ENCODE measurements at regions not wholly inside any gene's neighbourhood (a gene's known extent, or its start where the extent isn't known, plus 50 kb on each side); places are given as distances from the start of the nearest gene placed in this dataset.

GRCh38 chr12:84134797-84135366 is 777.7 kb downstream of the SLC6A15 start:
- Mint-ChIP-seq H3K4me1 (ENCODE audit: insufficient read depth, unreplicated experiment) (peaks cover 12% of the 10 kb centered on the region), H3K36me3 (ENCODE audit: insufficient read depth, unreplicated experiment) (no peaks in the 10 kb centered on the region), H3K27me3 (ENCODE audit: insufficient read depth, unreplicated experiment) (no peaks in the 10 kb centered on the region), H3K9me3 (ENCODE audit: unreplicated experiment) (no peaks in the 10 kb centered on the region), H3K4me3 (ENCODE audit: unreplicated experiment) (no peak overlapping the region), H3K27ac (ENCODE audit: low read depth, unreplicated experiment) (no peak overlapping the region)
- POLR2A ChIA-PET: no interaction called here
- no TSS peak for BruUV-seq (replicated peaks)
- TF ChIP-seq CTCF (IDR thresholded peaks at IDR 0.05; ENCODE audit: unreplicated experiment): no peak
- DNase-seq (ENCODE audit: unreplicated experiment): no peak
- intact Hi-C loops (cut with micrococcal nuclease): no loop called here
- CTCF ChIA-PET: no interaction called here

- Mint-ChIP-seq H3K27me3 (ENCODE audit: insufficient read depth, unreplicated experiment) (no peaks in the 10 kb centered on the region), H3K27ac (ENCODE audit: low read depth, unreplicated experiment) (no peak overlapping the region), H3K4me3 (ENCODE audit: unreplicated experiment) (no peak overlapping the region), H3K36me3 (ENCODE audit: insufficient read depth, unreplicated experiment) (no peaks in the 10 kb centered on the region), H3K9me3 (ENCODE audit: unreplicated experiment) (no peaks in the 10 kb centered on the region), H3K4me1 (ENCODE audit: insufficient read depth, unreplicated experiment) (peaks cover 4% of the 10 kb centered on the region)
- peak; percentile 40 for DNase-seq (ENCODE audit: unreplicated experiment)
- no TSS peak for BruUV-seq (replicated peaks)
- intact Hi-C loops (cut with micrococcal nuclease): no loop called here
- ChIA-PET CTCF (no interaction called here), POLR2A (interaction anchor here (0.9 kb wide), 1 partner anchor 27 kb away, joined by 3 read pairs; no protein-coding TSS in a partner anchor)
- TF ChIP-seq CTCF (IDR thresholded peaks at IDR 0.05; ENCODE audit: unreplicated experiment): no peak
Observed at GRCh38 chr12:84131076-84131475, 781.5 kb downstream of the SLC6A15 start.

- CTCF ChIA-PET: interaction anchor here (0.6 to 0.9 kb wide), 2 partner anchors 19 to 693 kb away, joined by 3 to 4 read pairs; no protein-coding TSS in a partner anchor
- POLR2A ChIA-PET: interaction anchor here (0.6 kb wide), 1 partner anchor 1255 kb away, joined by 3 read pairs; no protein-coding TSS in a partner anchor
- no peaks in the 10 kb centered on the region for H3K9me3 Mint-ChIP-seq (ENCODE audit: unreplicated experiment)
- no peak for TF ChIP-seq CTCF (IDR thresholded peaks at IDR 0.05; ENCODE audit: unreplicated experiment)
- no peak overlapping the region for H3K4me3 Mint-ChIP-seq (ENCODE audit: unreplicated experiment)
- intact Hi-C loops (cut with micrococcal nuclease): no loop called here
- H3K27ac Mint-ChIP-seq (ENCODE audit: low read depth, unreplicated experiment): no peak overlapping the region
- H3K4me1 Mint-ChIP-seq (ENCODE audit: insufficient read depth, unreplicated experiment): peaks cover 4% of the 10 kb centered on the region
- no peaks in the 10 kb centered on the region for H3K27me3 Mint-ChIP-seq (ENCODE audit: insufficient read depth, unreplicated experiment)
- no peaks in the 10 kb centered on the region for H3K36me3 Mint-ChIP-seq (ENCODE audit: insufficient read depth, unreplicated experiment)
- DNase-seq (ENCODE audit: unreplicated experiment): no peak
- BruUV-seq (replicated peaks): no TSS peak
Observed at GRCh38 chr12:84128117-84128991, 784.2 kb downstream of the SLC6A15 start.

GRCh38 chr12:84124211-84124610 is 788.4 kb downstream of the SLC6A15 start:
- Mint-ChIP-seq H3K36me3 (ENCODE audit: insufficient read depth, unreplicated experiment) (no peaks in the 10 kb centered on the region), H3K4me3 (ENCODE audit: unreplicated experiment) (no peak overlapping the region), H3K27me3 (ENCODE audit: insufficient read depth, unreplicated experiment) (no peaks in the 10 kb centered on the region), H3K4me1 (ENCODE audit: insufficient read depth, unreplicated experiment) (no peaks in the 10 kb centered on the region), H3K9me3 (ENCODE audit: unreplicated experiment) (no peaks in the 10 kb centered on the region), H3K27ac (ENCODE audit: low read depth, unreplicated experiment) (no peak overlapping the region)
- ChIA-PET POLR2A (no interaction called here), CTCF (no interaction called here)
- no peak for TF ChIP-seq CTCF (IDR thresholded peaks at IDR 0.05; ENCODE audit: unreplicated experiment)
- BruUV-seq (replicated peaks): no TSS peak
- intact Hi-C loops (cut with micrococcal nuclease): no loop called here
- no peak for DNase-seq (ENCODE audit: unreplicated experiment)

All from MCF 10A (cell line).